Neural cell (in vitro differentiated cells): ENCODE measurements at regions not wholly inside any gene's neighbourhood (a gene's known extent, or its start where the extent isn't known, plus 50 kb on each side); places are given as distances from the start of the nearest gene placed in this dataset.

ENCODE experiments used
- H2AFZ ChIP-seq: fragments of 200-600, 300-800 bp; sonication (generic), shearing (Covaris generic); 2 replicates; pipeline ENCODE4 v1.6.0; 2014; ENCODE audit warnings: low read depth, mild to moderate bottlenecking, antibody characterized with exemption, low read length, moderate library complexity
- H3F3A ChIP-seq: fragments of 200-600 bp; shearing (Covaris generic); 2 replicates; pipeline ENCODE4 v1.6.1; 2016; ENCODE audit warnings: mild to moderate bottlenecking, moderate library complexity, mixed read lengths, antibody characterized with exemption, low read length; ENCODE audit not compliant: insufficient read depth, poor library complexity, severe bottlenecking
- H3K27ac ChIP-seq: fragments of 200-600, 300-800 bp; sonication (generic), shearing (Covaris generic); 2 replicates; pipeline ENCODE4 v1.5.1; 2014; ENCODE audit warnings: mild to moderate bottlenecking, low read length, moderate library complexity
- H3K27me3 ChIP-seq: fragments of 300-800, 200-600 bp; sonication (generic), shearing (Covaris generic); 2 replicates; pipeline ENCODE4 v1.6.0; 2014; ENCODE audit warnings: mild to moderate bottlenecking, low read depth, low read length, moderate library complexity; ENCODE audit not compliant: insufficient read depth
- H3K36me3 ChIP-seq: fragments of 300-800, 200-600 bp; sonication (generic), shearing (Covaris generic); 2 replicates; pipeline ENCODE4 v1.5.1; 2014; ENCODE audit warnings: mild to moderate bottlenecking, antibody characterized with exemption, low read length, moderate library complexity; ENCODE audit not compliant: insufficient read depth
- H3K4me2 ChIP-seq: fragments of 300-800, 200-600 bp; sonication (generic), shearing (Covaris generic); 2 replicates; pipeline ENCODE4 v1.6.0; 2014; ENCODE audit warnings: mild to moderate bottlenecking, low read length
- H3K4me3 ChIP-seq: fragments of 300-800, 200-600 bp; sonication (generic), shearing (Covaris generic); 2 replicates; pipeline ENCODE4 v1.5.1; 2014; ENCODE audit warnings: mild to moderate bottlenecking, low read length, moderate library complexity
- H3K79me2 ChIP-seq: fragments of 200-600 bp; shearing (Covaris generic); replicated peaks from 2 replicates; pipeline ENCODE4 v1.6.0; 2014; ENCODE audit warnings: mild to moderate bottlenecking, low read length, moderate library complexity; ENCODE audit not compliant: insufficient read depth
- H3K9ac ChIP-seq: fragments of 300-800, 200-600 bp; sonication (generic), shearing (Covaris generic); 2 replicates; pipeline ENCODE4 v1.6.1; 2016; ENCODE audit warnings: mild to moderate bottlenecking, low read length, mixed read lengths
- H3K9me2 ChIP-seq: fragments of 200-600 bp; shearing (Covaris generic); 2 replicates; pipeline ENCODE4 v1.6.1; 2016; ENCODE audit warnings: mild to moderate bottlenecking, low read length, mixed read lengths; ENCODE audit not compliant: insufficient read depth
- H3K9me3 ChIP-seq: fragments of 200-600, 300-800 bp; sonication (generic), shearing (Covaris generic); 2 replicates; pipeline ENCODE4 v1.6.1; 2016; ENCODE audit warnings: mild to moderate bottlenecking, mixed run types, low read length, moderate library complexity, mixed read lengths
- H4K20me1 ChIP-seq: fragments of 200-600 bp; shearing (Covaris generic); 2 replicates; pipeline ENCODE4 v1.6.1; 2016; ENCODE audit warnings: mild to moderate bottlenecking, mixed run types; ENCODE audit not compliant: insufficient read depth
- EP300 ChIP-seq: fragments of 450-650 bp; conservative IDR thresholded peaks from 2 replicates; pipeline ENCODE4 v1.6.1; 2014; ENCODE audit warnings: antibody characterized with exemption, mild to moderate bottlenecking, moderate library complexity; ENCODE audit not compliant: poor library complexity, severe bottlenecking
- EZH2 ChIP-seq: fragments of 200-600, 300-800 bp; shearing (Covaris generic), sonication (generic); IDR thresholded peaks from 2 replicates; pipeline ENCODE4 v1.6.1; 2014; ENCODE audit warnings: antibody characterized with exemption, low read length, borderline replicate concordance, mild to moderate bottlenecking; ENCODE audit not compliant: insufficient read depth, poor library complexity, severe bottlenecking
- MXI1 ChIP-seq: fragments of 450-650 bp; conservative IDR thresholded peaks from 2 replicates; pipeline ENCODE4 v1.6.1; 2014; ENCODE audit warnings: antibody characterized with exemption, mild to moderate bottlenecking; ENCODE audit not compliant: poor library complexity, severe bottlenecking
- POLR2AphosphoS5 ChIP-seq: IDR thresholded peaks from 2 replicates; pipeline ENCODE4 v1.6.1; 2012
- RAD21 ChIP-seq: fragments of 450-650 bp; conservative IDR thresholded peaks from 2 replicates; pipeline ENCODE4 v1.6.1; 2014; ENCODE audit warnings: antibody characterized with exemption, mild to moderate bottlenecking, moderate library complexity
- SMC3 ChIP-seq: fragments of 450-650 bp; conservative IDR thresholded peaks from 2 replicates; pipeline ENCODE4 v1.6.1; 2014; ENCODE audit warnings: antibody characterized with exemption, mild to moderate bottlenecking, moderate library complexity; ENCODE audit not compliant: poor library complexity
- TAF1 ChIP-seq: IDR thresholded peaks from 2 replicates; pipeline ENCODE4 v1.6.1; 2012; ENCODE audit warnings: low read depth
- TF ChIP-seq, protein P1 (sequence below): fragments of 450-650 bp; IDR thresholded peaks from 2 replicates; pipeline ENCODE4 v1.5.1; 2014; ENCODE audit warnings: antibody characterized with exemption, mild to moderate bottlenecking, moderate library complexity; ENCODE audit not compliant: poor library complexity, severe bottlenecking
- TF ChIP-seq, protein P2 (sequence below): IDR thresholded peaks from 2 replicates; pipeline ENCODE4 v1.6.1; 2012; ENCODE audit warnings: borderline replicate concordance

GRCh38 chr18:45316127-45316526, 299.1 kb upstream of the SLC14A2 start:
- H3K27ac ChIP-seq: no peak overlapping the region
- no peaks in the 10 kb centered on the region for H4K20me1 ChIP-seq
- no peaks in the 10 kb centered on the region for H3K79me2 ChIP-seq
- H3K9me2 ChIP-seq: no peaks in the 10 kb centered on the region
- H3K4me2 ChIP-seq: no peak overlapping the region
- H3K36me3 ChIP-seq: no peaks in the 10 kb centered on the region
- TF ChIP-seq EZH2 (no peak), TAF1 (no peak), RAD21 (no peak), POLR2AphosphoS5 (no peak), EP300 (no peak), MXI1 (no peak), SMC3 (no peak)
- TF ChIP-seq, protein P1, sequence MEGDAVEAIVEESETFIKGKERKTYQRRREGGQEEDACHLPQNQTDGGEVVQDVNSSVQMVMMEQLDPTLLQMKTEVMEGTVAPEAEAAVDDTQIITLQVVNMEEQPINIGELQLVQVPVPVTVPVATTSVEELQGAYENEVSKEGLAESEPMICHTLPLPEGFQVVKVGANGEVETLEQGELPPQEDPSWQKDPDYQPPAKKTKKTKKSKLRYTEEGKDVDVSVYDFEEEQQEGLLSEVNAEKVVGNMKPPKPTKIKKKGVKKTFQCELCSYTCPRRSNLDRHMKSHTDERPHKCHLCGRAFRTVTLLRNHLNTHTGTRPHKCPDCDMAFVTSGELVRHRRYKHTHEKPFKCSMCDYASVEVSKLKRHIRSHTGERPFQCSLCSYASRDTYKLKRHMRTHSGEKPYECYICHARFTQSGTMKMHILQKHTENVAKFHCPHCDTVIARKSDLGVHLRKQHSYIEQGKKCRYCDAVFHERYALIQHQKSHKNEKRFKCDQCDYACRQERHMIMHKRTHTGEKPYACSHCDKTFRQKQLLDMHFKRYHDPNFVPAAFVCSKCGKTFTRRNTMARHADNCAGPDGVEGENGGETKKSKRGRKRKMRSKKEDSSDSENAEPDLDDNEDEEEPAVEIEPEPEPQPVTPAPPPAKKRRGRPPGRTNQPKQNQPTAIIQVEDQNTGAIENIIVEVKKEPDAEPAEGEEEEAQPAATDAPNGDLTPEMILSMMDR: no peak
- TF ChIP-seq, protein P2, sequence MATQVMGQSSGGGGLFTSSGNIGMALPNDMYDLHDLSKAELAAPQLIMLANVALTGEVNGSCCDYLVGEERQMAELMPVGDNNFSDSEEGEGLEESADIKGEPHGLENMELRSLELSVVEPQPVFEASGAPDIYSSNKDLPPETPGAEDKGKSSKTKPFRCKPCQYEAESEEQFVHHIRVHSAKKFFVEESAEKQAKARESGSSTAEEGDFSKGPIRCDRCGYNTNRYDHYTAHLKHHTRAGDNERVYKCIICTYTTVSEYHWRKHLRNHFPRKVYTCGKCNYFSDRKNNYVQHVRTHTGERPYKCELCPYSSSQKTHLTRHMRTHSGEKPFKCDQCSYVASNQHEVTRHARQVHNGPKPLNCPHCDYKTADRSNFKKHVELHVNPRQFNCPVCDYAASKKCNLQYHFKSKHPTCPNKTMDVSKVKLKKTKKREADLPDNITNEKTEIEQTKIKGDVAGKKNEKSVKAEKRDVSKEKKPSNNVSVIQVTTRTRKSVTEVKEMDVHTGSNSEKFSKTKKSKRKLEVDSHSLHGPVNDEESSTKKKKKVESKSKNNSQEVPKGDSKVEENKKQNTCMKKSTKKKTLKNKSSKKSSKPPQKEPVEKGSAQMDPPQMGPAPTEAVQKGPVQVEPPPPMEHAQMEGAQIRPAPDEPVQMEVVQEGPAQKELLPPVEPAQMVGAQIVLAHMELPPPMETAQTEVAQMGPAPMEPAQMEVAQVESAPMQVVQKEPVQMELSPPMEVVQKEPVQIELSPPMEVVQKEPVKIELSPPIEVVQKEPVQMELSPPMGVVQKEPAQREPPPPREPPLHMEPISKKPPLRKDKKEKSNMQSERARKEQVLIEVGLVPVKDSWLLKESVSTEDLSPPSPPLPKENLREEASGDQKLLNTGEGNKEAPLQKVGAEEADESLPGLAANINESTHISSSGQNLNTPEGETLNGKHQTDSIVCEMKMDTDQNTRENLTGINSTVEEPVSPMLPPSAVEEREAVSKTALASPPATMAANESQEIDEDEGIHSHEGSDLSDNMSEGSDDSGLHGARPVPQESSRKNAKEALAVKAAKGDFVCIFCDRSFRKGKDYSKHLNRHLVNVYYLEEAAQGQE: no peak
- H3K9ac ChIP-seq: no peak overlapping the region
- H3F3A ChIP-seq: no peaks in the 10 kb centered on the region
- no peaks in the 10 kb centered on the region for H3K9me3 ChIP-seq
- no peak overlapping the region for H3K4me3 ChIP-seq
- H3K27me3 ChIP-seq: no peaks in the 10 kb centered on the region
- H2AFZ ChIP-seq: no peak overlapping the region

DNA sequence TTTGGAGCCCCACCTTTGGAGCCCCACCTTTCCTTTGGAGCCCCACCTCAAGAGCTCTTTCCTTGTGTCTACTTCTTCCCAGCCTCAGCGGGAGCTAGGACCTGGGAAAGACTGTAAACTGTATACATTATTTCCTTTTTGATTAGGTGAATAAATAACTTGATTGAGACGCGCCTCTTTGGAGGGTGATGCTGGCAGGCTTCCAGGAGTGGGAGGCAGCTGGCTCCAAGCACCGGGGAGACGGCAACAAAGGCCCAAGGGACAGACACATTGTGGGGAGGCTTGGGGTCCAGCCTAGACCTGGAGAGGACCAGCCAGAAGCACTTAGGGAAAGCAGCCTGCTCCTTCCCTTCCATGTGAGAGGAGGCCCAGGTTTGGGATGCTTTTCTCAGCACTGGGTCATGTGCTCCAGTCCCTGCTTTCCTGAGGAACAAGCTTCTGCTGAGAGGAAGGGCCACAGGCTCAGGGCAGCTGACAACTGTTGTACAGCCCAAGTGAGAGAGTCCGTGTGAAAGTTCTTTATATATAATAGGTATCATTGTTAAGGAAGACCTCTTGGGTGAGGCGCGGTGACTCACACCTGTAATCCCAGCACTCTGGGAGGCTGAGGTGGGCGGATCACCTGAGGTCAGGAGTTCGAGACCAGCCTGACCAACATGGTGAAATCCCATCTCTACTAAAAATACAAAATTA, 297.2 kb upstream of the SLC14A2 start:
- TF ChIP-seq SMC3: no peak
- TF ChIP-seq TAF1: no peak
- TF ChIP-seq EZH2: no peak
- TF ChIP-seq, protein P1: no peak
- TF ChIP-seq MXI1: no peak
- TF ChIP-seq, protein P2: no peak
- TF ChIP-seq RAD21: no peak
- no peak for TF ChIP-seq POLR2AphosphoS5
- no peak for TF ChIP-seq EP300
- Histone ChIP-seq H3K9me3 (no peaks in the 10 kb centered on the region), H3K27me3 (no peaks in the 10 kb centered on the region), H3K27ac (no peak overlapping the region), H3K9me2 (no peaks in the 10 kb centered on the region), H3K36me3 (no peaks in the 10 kb centered on the region), H3K4me3 (no peak overlapping the region), H3K79me2 (no peaks in the 10 kb centered on the region), H3K4me2 (no peak overlapping the region), H3F3A (no peaks in the 10 kb centered on the region), H2AFZ (no peak overlapping the region), H4K20me1 (no peaks in the 10 kb centered on the region), H3K9ac (no peak overlapping the region)
